CD14-positive monocyte (primary cell): ENCODE measurements at regions not wholly inside any gene's neighbourhood (a gene's known extent, or its start where the extent isn't known, plus 50 kb on each side); places are given as distances from the start of the nearest gene placed in this dataset.

Experiments
- DNase-seq, 3 donors: peaks; one replicate each; pipeline ENCODE4 v3.0.0-alpha.2; 2011 to 2022
- H2AFZ ChIP-seq: 2 replicates; pipeline ENCODE4 v1.6.0; 2012; ENCODE audit warnings: mild to moderate bottlenecking, low read depth, low read length, inconsistent platforms; ENCODE audit not compliant: insufficient read depth, poor library complexity, severe bottlenecking
- H3K27ac ChIP-seq, 2 donors: 1 replicate in 1 of 2; 2 replicates in 1 of 2; pipeline ENCODE4 v1.5.1; 2012 to 2013; ENCODE audit warnings: low read length in 2 of 2, control low read depth in 1 of 2, inconsistent platforms in 1 of 2, low read depth in 1 of 2, mild to moderate bottlenecking in 1 of 2
- H3K27me3 ChIP-seq, 2 donors: one replicate each; pipeline versions ENCODE4 v1.6.0 to v1.6.1; 2011 to 2013; ENCODE audit warnings: low read length in 2 of 2; ENCODE audit not compliant: control insufficient read depth in 2 of 2, insufficient read depth in 2 of 2
- H3K36me3 ChIP-seq, 2 donors: replicated peaks in 1 of 2; 1 replicate in 1 of 2; 2 replicates in 1 of 2; pipeline versions ENCODE4 v1.5.1 to v1.6.1; 2012 to 2013; ENCODE audit warnings: low read length in 2 of 2, control low read depth in 1 of 2, inconsistent platforms in 1 of 2, mild to moderate bottlenecking in 1 of 2; ENCODE audit not compliant: insufficient read depth in 2 of 2, control insufficient read depth in 1 of 2
- H3K4me1 ChIP-seq, 2 donors: 1 replicate in 1 of 2; 2 replicates in 1 of 2; pipeline versions ENCODE4 v1.5.1 to v1.6.1; 2012 to 2013; ENCODE audit warnings: low read length in 2 of 2, control low read depth in 1 of 2, inconsistent platforms in 1 of 2, mild to moderate bottlenecking in 1 of 2, moderate library complexity in 1 of 2; ENCODE audit not compliant: insufficient read depth in 2 of 2, control insufficient read depth in 1 of 2
- H3K4me2 ChIP-seq: replicated peaks from 2 replicates; pipeline ENCODE3; 2012; ENCODE audit warnings: low read length, moderate library complexity, mild to moderate bottlenecking; ENCODE audit not compliant: poor library complexity, severe bottlenecking; ENCODE audit errors: extremely low read depth
- H3K4me3 ChIP-seq, 3 experiments: fragments of 200-600 bp in 1 of 3; sonication (generic) in 1 of 3; replicated peaks in 1 of 3; 1 replicate in 2 of 3; 2 replicates in 1 of 3; pipeline ENCODE4 v1.5.1; 2011 to 2013; ENCODE audit warnings: low read length in 3 of 3, mild to moderate bottlenecking in 3 of 3, control low read depth in 2 of 3, low read depth in 2 of 3, inconsistent platforms in 1 of 3, moderate library complexity in 1 of 3
- H3K79me2 ChIP-seq: 2 replicates; pipeline ENCODE4 v1.6.0; 2012; ENCODE audit warnings: mild to moderate bottlenecking, control low read depth, inconsistent platforms, low read length, moderate library complexity; ENCODE audit not compliant: insufficient read depth
- H3K9ac ChIP-seq: 2 replicates; pipeline ENCODE4 v1.6.0; 2017; ENCODE audit warnings: low read length, mild to moderate bottlenecking; ENCODE audit not compliant: insufficient read depth, poor library complexity, severe bottlenecking
- H3K9me3 ChIP-seq, 2 donors: replicated peaks in 1 of 2; 1 replicate in 1 of 2; 2 replicates in 1 of 2; pipeline versions ENCODE4 v1.5.1 to v1.6.1; 2012 to 2013; ENCODE audit warnings: low read length in 2 of 2, control low read depth in 1 of 2; ENCODE audit not compliant: control insufficient read depth in 1 of 2, insufficient read depth in 1 of 2
- H4K20me1 ChIP-seq: 2 replicates; pipeline ENCODE4 v1.6.0; 2012; ENCODE audit warnings: mild to moderate bottlenecking, low read length, control low read depth, moderate library complexity; ENCODE audit not compliant: insufficient read depth
- H3K27ac Mint-ChIP-seq, 7 donors: one replicate each; pipeline ENCODE4 v1.8.0; 2020; ENCODE audit warnings: mild to moderate bottlenecking in 7 of 7, mixed read lengths in 7 of 7, moderate library complexity in 6 of 7, inconsistent platforms in 2 of 7
- H3K27me3 Mint-ChIP-seq, 3 donors: one replicate each; pipeline ENCODE4 v1.8.0; 2021 to 2022; ENCODE audit warnings: low read depth in 3 of 3, mild to moderate bottlenecking in 3 of 3, mixed read lengths in 3 of 3, moderate library complexity in 3 of 3, inconsistent platforms in 1 of 3
- H3K36me3 Mint-ChIP-seq, 2 donors: one replicate each; pipeline ENCODE4 v1.8.0; 2020; ENCODE audit warnings: mixed read lengths in 2 of 2, inconsistent platforms in 1 of 2, mild to moderate bottlenecking in 1 of 2
- H3K4me1 Mint-ChIP-seq: one replicate; pipeline ENCODE4 v1.8.0; 2020; ENCODE audit warnings: mild to moderate bottlenecking, mixed read lengths
- H3K4me3 Mint-ChIP-seq, 2 donors: one replicate each; pipeline ENCODE4 v1.8.0; 2020; ENCODE audit warnings: mild to moderate bottlenecking in 2 of 2, mixed read lengths in 2 of 2, moderate library complexity in 1 of 2
- H3K9me3 Mint-ChIP-seq, 7 donors: one replicate each; pipeline ENCODE4 v1.8.0; 2020 to 2022; ENCODE audit warnings: mixed read lengths in 7 of 7, mild to moderate bottlenecking in 6 of 7, moderate library complexity in 6 of 7, inconsistent platforms in 2 of 7
- WGBS: methylation state at CpG from one replicate; pipeline ENCODE4 v1.1.5; 2013; ENCODE audit warnings: missing lambda C conversion rate; ENCODE audit not compliant: insufficient coverage; 5-methylcytosine and 5-hydroxymethylcytosine counted together
- intact Hi-C, 2 donors: fragments of 100-400 bp; cut with micrococcal nuclease; formaldehyde crosslinking; loops; one replicate each; pipeline versions ENCODE4 v1.15.0 to v1.15.1; 2023
- TF ChIP-seq, protein P1 (sequence below): fragments of 200-600 bp; IDR thresholded peaks from one replicate; pipeline ENCODE4 v1.8.0; 2022; ENCODE audit warnings: antibody characterized with exemption, mild to moderate bottlenecking

DNA sequence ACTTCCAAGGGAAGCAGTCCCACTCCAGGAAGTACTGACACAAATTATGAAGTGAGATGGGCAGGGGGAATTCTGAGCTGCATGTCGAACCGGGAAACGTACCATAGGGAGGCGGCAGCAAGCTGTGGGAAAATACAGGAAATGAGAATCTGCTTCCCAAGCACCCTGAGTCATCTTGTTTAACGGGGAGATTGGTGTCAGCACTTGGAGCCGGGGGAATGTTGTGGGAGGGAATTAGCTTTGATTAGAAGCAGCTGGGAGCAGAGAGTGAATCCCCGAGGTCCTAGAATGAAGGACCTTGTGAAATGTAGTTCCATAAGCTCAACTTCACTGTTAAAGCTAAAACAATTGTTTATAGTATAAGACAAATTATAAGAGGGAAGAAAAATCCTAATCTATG, 141.4 kb upstream of the PRKCQ start:
- Histone ChIP-seq H3K27me3 (peaks cover 9 to 12% of the 10 kb centered on the region in 2 donors), H3K79me2 (no peaks in the 10 kb centered on the region), H3K4me2 (no peak overlapping the region), H3K36me3 (no peaks in the 10 kb centered on the region), H4K20me1 (no peaks in the 10 kb centered on the region), H2AFZ (no peak overlapping the region), H3K4me1 (no peaks in the 10 kb centered on the region), H3K9me3 (no peaks in the 10 kb centered on the region), H3K9ac (no peak overlapping the region), H3K4me3 (no peak overlapping the region), H3K27ac (no peak overlapping the region)
- Mint-ChIP-seq H3K27ac (no peak overlapping the region), H3K4me1 (no peaks in the 10 kb centered on the region), H3K36me3 (no peaks in the 10 kb centered on the region), H3K27me3 (peaks cover 12 to 23% (median 14%) of the 10 kb centered on the region in 3 donors), H3K9me3 (peaks cover 2 to 15% (median 3%) of the 10 kb centered on the region in 7 donors), H3K4me3 (no peak overlapping the region)
- intact Hi-C loops: no loop called here
- WGBS: 90% methylated on average over 4 of the region's 7 CpGs
- TF ChIP-seq, protein P1, sequence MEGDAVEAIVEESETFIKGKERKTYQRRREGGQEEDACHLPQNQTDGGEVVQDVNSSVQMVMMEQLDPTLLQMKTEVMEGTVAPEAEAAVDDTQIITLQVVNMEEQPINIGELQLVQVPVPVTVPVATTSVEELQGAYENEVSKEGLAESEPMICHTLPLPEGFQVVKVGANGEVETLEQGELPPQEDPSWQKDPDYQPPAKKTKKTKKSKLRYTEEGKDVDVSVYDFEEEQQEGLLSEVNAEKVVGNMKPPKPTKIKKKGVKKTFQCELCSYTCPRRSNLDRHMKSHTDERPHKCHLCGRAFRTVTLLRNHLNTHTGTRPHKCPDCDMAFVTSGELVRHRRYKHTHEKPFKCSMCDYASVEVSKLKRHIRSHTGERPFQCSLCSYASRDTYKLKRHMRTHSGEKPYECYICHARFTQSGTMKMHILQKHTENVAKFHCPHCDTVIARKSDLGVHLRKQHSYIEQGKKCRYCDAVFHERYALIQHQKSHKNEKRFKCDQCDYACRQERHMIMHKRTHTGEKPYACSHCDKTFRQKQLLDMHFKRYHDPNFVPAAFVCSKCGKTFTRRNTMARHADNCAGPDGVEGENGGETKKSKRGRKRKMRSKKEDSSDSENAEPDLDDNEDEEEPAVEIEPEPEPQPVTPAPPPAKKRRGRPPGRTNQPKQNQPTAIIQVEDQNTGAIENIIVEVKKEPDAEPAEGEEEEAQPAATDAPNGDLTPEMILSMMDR: no peak
- DNase-seq: no peak

DNA sequence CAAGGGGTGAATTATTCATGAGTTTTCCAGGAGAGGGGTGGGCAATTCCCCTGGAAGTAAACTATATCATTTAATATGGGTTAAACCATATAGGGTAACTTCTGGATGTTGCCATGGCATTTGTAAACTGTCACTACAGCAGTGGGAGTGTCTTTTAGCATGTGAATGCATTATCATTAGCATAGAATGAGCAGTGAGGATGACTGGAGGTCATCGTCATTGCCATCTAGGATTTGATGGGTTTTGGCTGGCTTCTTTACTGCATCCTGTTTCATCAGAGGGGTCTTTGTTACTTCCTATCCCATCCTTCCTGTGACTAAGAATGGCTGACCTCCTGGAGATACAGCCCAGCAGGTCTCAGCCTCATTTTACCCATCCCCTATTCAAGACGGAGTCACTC, 139.5 kb upstream of the PRKCQ start:
- TF ChIP-seq, protein P1: no peak
- H2AFZ ChIP-seq: no peak overlapping the region
- 100% methylated on average over 1 of the region's 2 CpGs for WGBS
- Mint-ChIP-seq H3K27ac (no peak overlapping the region), H3K9me3 (peaks cover 2 to 15% (median 3%) of the 10 kb centered on the region in 7 donors), H3K27me3 (peaks cover 11 to 28% (median 15%) of the 10 kb centered on the region in 3 donors), H3K4me3 (no peak overlapping the region), H3K36me3 (no peaks in the 10 kb centered on the region), H3K4me1 (no peaks in the 10 kb centered on the region)
- H4K20me1 ChIP-seq: no peaks in the 10 kb centered on the region
- H3K36me3 ChIP-seq: no peaks in the 10 kb centered on the region
- no peak overlapping the region for H3K4me3 ChIP-seq
- no peaks in the 10 kb centered on the region for H3K79me2 ChIP-seq
- H3K27ac ChIP-seq: no peak overlapping the region
- no peak overlapping the region for H3K9ac ChIP-seq
- no peaks in the 10 kb centered on the region for H3K4me1 ChIP-seq
- intact Hi-C loops: no loop called here
- H3K27me3 ChIP-seq: peaks cover 9 to 12% of the 10 kb centered on the region in 2 donors
- no peak for DNase-seq
- H3K9me3 ChIP-seq: no peaks in the 10 kb centered on the region
- H3K4me2 ChIP-seq: no peak overlapping the region
